ENCODE measurements at regions not wholly inside any gene's neighbourhood (a gene's known extent, or its start where the extent isn't known, plus 50 kb on each side); places are given as distances from the start of the nearest gene placed in this dataset.

GRCh38 chr7:53485354-53485753 is 449.9 kb downstream of the POM121L12 start:
- ATAC-seq (no peak), DNase-seq (ENCODE audit: low spot score) (no peak), FAIRE-seq (no peak)
- Histone ChIP-seq H3K27ac (ENCODE audit: extremely low read length, insufficient read depth, low read length) (no peak overlapping the region), H3K36me3 (replicated peaks in 1 of 2; ENCODE audit: control insufficient read depth in 1 of 2, insufficient read depth in 2 of 2, low read length in 2 of 2) (no peaks in the 10 kb centered on the region), H3K4me3 (replicated peaks in 1 of 3; ENCODE audit: insufficient read depth in 1 of 3, low read depth in 2 of 3, low read length in 3 of 3) (no peak overlapping the region), H2AFZ (ENCODE audit: low read length) (no peak overlapping the region), H3K27me3 (ENCODE audit: control insufficient read depth in 1 of 2, insufficient read depth in 2 of 2, low read length in 2 of 2) (no peaks in the 10 kb centered on the region), H3K9ac (ENCODE audit: insufficient read depth, low read depth, low read length) (no peak overlapping the region), H3K4me2 (ENCODE audit: low read depth, low read length) (no peak overlapping the region), H3K4me1 (ENCODE audit: insufficient read depth, low read length) (no peaks in the 10 kb centered on the region), H3K9me3 (ENCODE audit: low read length) (peaks cover 90% of the 10 kb centered on the region), H3K79me2 (ENCODE audit: insufficient read depth, low read length) (no peaks in the 10 kb centered on the region), H4K20me1 (ENCODE audit: insufficient read depth, low read length) (no peaks in the 10 kb centered on the region)
- CTCF ChIA-PET (ENCODE audit: low intra/inter-chr PET ratio, low total read pairs) = no interaction called here
- intact Hi-C loops (cut with micrococcal nuclease; ENCODE audit: unreplicated experiment) = no loop called here
- in situ Hi-C loops (cut with HindIII; ENCODE audit: extremely low pct_ligation_motif_present, low pct_unique_long_range_greater_than_20kb) = no loop called here
- 12% methylated on average over 6 of the region's 6 CpGs for WGBS (ENCODE audit: low lambda C conversion rate)
- no TSS peak for BruUV-seq (replicated peaks)
- TF ChIP-seq PITX1 (CRISPR knock-in tag; IDR thresholded peaks at IDR 0.05) (no peak), DNMT3B (CRISPR knock-in tag; conservative IDR thresholded peaks at IDR 0.05) (no peak), STAT6 (CRISPR knock-in tag; IDR thresholded peaks at IDR 0.05; ENCODE audit: borderline replicate concordance) (no peak), SP140L (CRISPR knock-in tag; IDR thresholded peaks at IDR 0.05; ENCODE audit: borderline replicate concordance) (no peak), TERF1 (CRISPR knock-in tag; IDR thresholded peaks at IDR 0.05) (no peak), ETV5 (CRISPR knock-in tag; IDR thresholded peaks at IDR 0.05; ENCODE audit: borderline replicate concordance) (no peak), TOPORS (CRISPR knock-in tag; IDR thresholded peaks at IDR 0.05) (no peak), NFKB2 (CRISPR knock-in tag; IDR thresholded peaks at IDR 0.05; ENCODE audit: borderline replicate concordance) (no peak)
- POLR2A ChIA-PET = no interaction called here

Measured in HepG2 (cell line).